Activated naive CD4-positive, alpha-beta T cell treated with anti-CD3 and anti-CD28 coated beads, Interleukin-2, amount 50 U/mL, for 24 hours (primary cell): ENCODE measurements at regions not wholly inside any gene's neighbourhood (a gene's known extent, or its start where the extent isn't known, plus 50 kb on each side); places are given as distances from the start of the nearest gene placed in this dataset.

Experiments
- H3K27ac Mint-ChIP-seq: one replicate; pipeline ENCODE4 v1.8.0; 2021; ENCODE audit warnings: mild to moderate bottlenecking, mixed read lengths
- H3K27me3 Mint-ChIP-seq: one replicate; pipeline ENCODE4 v1.8.0; 2021; ENCODE audit warnings: mixed read lengths
- H3K36me3 Mint-ChIP-seq: one replicate; pipeline ENCODE4 v1.8.0; 2021; ENCODE audit warnings: mixed read lengths
- H3K4me1 Mint-ChIP-seq: one replicate; pipeline ENCODE4 v1.8.0; 2021; ENCODE audit warnings: mixed read lengths
- H3K4me3 Mint-ChIP-seq: one replicate; pipeline ENCODE4 v1.8.0; 2021; ENCODE audit warnings: mild to moderate bottlenecking, mixed read lengths
- H3K9me3 Mint-ChIP-seq: one replicate; pipeline ENCODE4 v1.8.0; 2021; ENCODE audit warnings: mixed read lengths

GRCh38 chr13:104798486-104798885 lies 1732.3 kb upstream of the SLC10A2 start:
- H3K27ac Mint-ChIP-seq = no peak overlapping the region
- H3K9me3 Mint-ChIP-seq = no peaks in the 10 kb centered on the region
- no peaks in the 10 kb centered on the region for H3K36me3 Mint-ChIP-seq
- H3K4me3 Mint-ChIP-seq = no peak overlapping the region
- H3K27me3 Mint-ChIP-seq = no peaks in the 10 kb centered on the region
- no peaks in the 10 kb centered on the region for H3K4me1 Mint-ChIP-seq

GRCh38 chr13:104796581-104796980 lies 1730.4 kb upstream of the SLC10A2 start:
- H3K4me3 Mint-ChIP-seq = no peak overlapping the region
- H3K27ac Mint-ChIP-seq = no peak overlapping the region
- no peaks in the 10 kb centered on the region for H3K27me3 Mint-ChIP-seq
- no peaks in the 10 kb centered on the region for H3K36me3 Mint-ChIP-seq
- H3K4me1 Mint-ChIP-seq = no peaks in the 10 kb centered on the region
- H3K9me3 Mint-ChIP-seq = no peaks in the 10 kb centered on the region

- Mint-ChIP-seq H3K27me3 (no peaks in the 10 kb centered on the region), H3K4me1 (no peaks in the 10 kb centered on the region), H3K9me3 (no peaks in the 10 kb centered on the region), H3K36me3 (no peaks in the 10 kb centered on the region), H3K27ac (no peak overlapping the region), H3K4me3 (no peak overlapping the region)
These were observed 1719.7 kb upstream of the SLC10A2 start for GRCh38 chr13:104785952-104786351.

GRCh38 chr13:104784891-104785290 lies 1718.7 kb upstream of the SLC10A2 start:
- Mint-ChIP-seq H3K27ac (no peak overlapping the region), H3K9me3 (peaks cover 5% of the 10 kb centered on the region), H3K27me3 (no peaks in the 10 kb centered on the region)

GRCh38 chr13:104782741-104783140 lies 1716.5 kb upstream of the SLC10A2 start:
- no peak overlapping the region for H3K4me3 Mint-ChIP-seq
- no peak overlapping the region for H3K27ac Mint-ChIP-seq
- peaks cover 5% of the 10 kb centered on the region for H3K9me3 Mint-ChIP-seq
- no peaks in the 10 kb centered on the region for H3K27me3 Mint-ChIP-seq
- no peaks in the 10 kb centered on the region for H3K36me3 Mint-ChIP-seq
- H3K4me1 Mint-ChIP-seq = no peaks in the 10 kb centered on the region

More at GRCh38 chr13:104784891-104785290, 1718.7 kb upstream of the SLC10A2 start:
- Mint-ChIP-seq H3K4me3 (no peak overlapping the region), H3K36me3 (no peaks in the 10 kb centered on the region), H3K4me1 (no peaks in the 10 kb centered on the region)

GRCh38 chr13:104779311-104779993 lies 1713.2 kb upstream of the SLC10A2 start:
- H3K36me3 Mint-ChIP-seq = no peaks in the 10 kb centered on the region
- peaks cover 5% of the 10 kb centered on the region for H3K9me3 Mint-ChIP-seq
- H3K4me3 Mint-ChIP-seq = no peak overlapping the region
- no peaks in the 10 kb centered on the region for H3K4me1 Mint-ChIP-seq
- H3K27ac Mint-ChIP-seq = no peak overlapping the region
- no peaks in the 10 kb centered on the region for H3K27me3 Mint-ChIP-seq

GRCh38 chr13:104773775-104774174 lies 1707.6 kb upstream of the SLC10A2 start:
- Mint-ChIP-seq H3K4me3 (no peak overlapping the region), H3K4me1 (no peaks in the 10 kb centered on the region), H3K27me3 (no peaks in the 10 kb centered on the region), H3K9me3 (no peaks in the 10 kb centered on the region), H3K36me3 (no peaks in the 10 kb centered on the region), H3K27ac (no peak overlapping the region)

- no peaks in the 10 kb centered on the region for H3K36me3 Mint-ChIP-seq
- no peaks in the 10 kb centered on the region for H3K9me3 Mint-ChIP-seq
- no peak overlapping the region for H3K4me3 Mint-ChIP-seq
- no peak overlapping the region for H3K27ac Mint-ChIP-seq
- H3K27me3 Mint-ChIP-seq = no peaks in the 10 kb centered on the region
- no peaks in the 10 kb centered on the region for H3K4me1 Mint-ChIP-seq
These were observed 1703.3 kb upstream of the SLC10A2 start for GRCh38 chr13:104769545-104769944.

GRCh38 chr13:104766319-104766718 lies 1700.1 kb upstream of the SLC10A2 start:
- Mint-ChIP-seq H3K27ac (no peak overlapping the region), H3K9me3 (no peaks in the 10 kb centered on the region), H3K4me1 (no peaks in the 10 kb centered on the region), H3K36me3 (no peaks in the 10 kb centered on the region), H3K4me3 (no peak overlapping the region), H3K27me3 (no peaks in the 10 kb centered on the region)

GRCh38 chr13:104764600-104764999 lies 1698.4 kb upstream of the SLC10A2 start:
- H3K9me3 Mint-ChIP-seq = no peaks in the 10 kb centered on the region
- no peaks in the 10 kb centered on the region for H3K27me3 Mint-ChIP-seq

GRCh38 chr13:104759069-104759468 lies 1692.9 kb upstream of the SLC10A2 start:
- Mint-ChIP-seq H3K27ac (no peak overlapping the region), H3K4me1 (no peaks in the 10 kb centered on the region), H3K4me3 (no peak overlapping the region), H3K9me3 (no peaks in the 10 kb centered on the region), H3K36me3 (no peaks in the 10 kb centered on the region), H3K27me3 (no peaks in the 10 kb centered on the region)

More at GRCh38 chr13:104764600-104764999, 1698.4 kb upstream of the SLC10A2 start:
- Mint-ChIP-seq H3K36me3 (no peaks in the 10 kb centered on the region), H3K4me3 (no peak overlapping the region), H3K27ac (no peak overlapping the region), H3K4me1 (no peaks in the 10 kb centered on the region)

GRCh38 chr13:104757712-104758111 lies 1691.5 kb upstream of the SLC10A2 start:
- no peaks in the 10 kb centered on the region for H3K9me3 Mint-ChIP-seq
- no peak overlapping the region for H3K4me3 Mint-ChIP-seq
- H3K36me3 Mint-ChIP-seq = no peaks in the 10 kb centered on the region
- H3K27me3 Mint-ChIP-seq = no peaks in the 10 kb centered on the region
- no peak overlapping the region for H3K27ac Mint-ChIP-seq
- H3K4me1 Mint-ChIP-seq = no peaks in the 10 kb centered on the region

GRCh38 chr13:104750377-104750776 lies 1684.2 kb upstream of the SLC10A2 start:
- Mint-ChIP-seq H3K27me3 (no peaks in the 10 kb centered on the region), H3K27ac (no peak overlapping the region), H3K4me1 (no peaks in the 10 kb centered on the region), H3K4me3 (no peak overlapping the region), H3K9me3 (no peaks in the 10 kb centered on the region), H3K36me3 (no peaks in the 10 kb centered on the region)

- Mint-ChIP-seq H3K9me3 (no peaks in the 10 kb centered on the region), H3K4me1 (no peaks in the 10 kb centered on the region), H3K4me3 (no peak overlapping the region), H3K27ac (no peak overlapping the region), H3K27me3 (no peaks in the 10 kb centered on the region), H3K36me3 (no peaks in the 10 kb centered on the region)
These were observed 1674.5 kb upstream of the SLC10A2 start for GRCh38 chr13:104740641-104741222.

GRCh38 chr13:104737713-104738112 lies 1671.5 kb upstream of the SLC10A2 start:
- H3K36me3 Mint-ChIP-seq = no peaks in the 10 kb centered on the region
- no peak overlapping the region for H3K4me3 Mint-ChIP-seq

GRCh38 chr13:104733427-104733826 lies 1667.2 kb upstream of the SLC10A2 start:
- H3K4me1 Mint-ChIP-seq = no peaks in the 10 kb centered on the region
- no peak overlapping the region for H3K4me3 Mint-ChIP-seq
- H3K36me3 Mint-ChIP-seq = no peaks in the 10 kb centered on the region
- H3K27ac Mint-ChIP-seq = no peak overlapping the region
- H3K9me3 Mint-ChIP-seq = no peaks in the 10 kb centered on the region
- no peaks in the 10 kb centered on the region for H3K27me3 Mint-ChIP-seq

More at GRCh38 chr13:104737713-104738112, 1671.5 kb upstream of the SLC10A2 start:
- H3K9me3 Mint-ChIP-seq = no peaks in the 10 kb centered on the region
- no peak overlapping the region for H3K27ac Mint-ChIP-seq
- H3K4me1 Mint-ChIP-seq = no peaks in the 10 kb centered on the region
- no peaks in the 10 kb centered on the region for H3K27me3 Mint-ChIP-seq

GRCh38 chr13:104715111-104715510 lies 1648.9 kb upstream of the SLC10A2 start:
- no peaks in the 10 kb centered on the region for H3K36me3 Mint-ChIP-seq

More at GRCh38 chr13:104715111-104715510, 1648.9 kb upstream of the SLC10A2 start:
- H3K27me3 Mint-ChIP-seq = no peaks in the 10 kb centered on the region
- no peak overlapping the region for H3K4me3 Mint-ChIP-seq
- H3K4me1 Mint-ChIP-seq = no peaks in the 10 kb centered on the region
- H3K27ac Mint-ChIP-seq = no peak overlapping the region
- no peaks in the 10 kb centered on the region for H3K9me3 Mint-ChIP-seq
